Adrenal gland (tissue), 9 donors: ENCODE measurements at regions not wholly inside any gene's neighbourhood (a gene's known extent, or its start where the extent isn't known, plus 50 kb on each side); places are given as distances from the start of the nearest gene placed in this dataset.
A peak's percentile ranks its signal among the peaks of the same experiment; 100 is the strongest.

Source experiments
- DNase-seq, 7 donors: peaks; one replicate each; pipeline ENCODE4 v3.0.0-alpha.2; 2019 to 2020
- H3K27ac ChIP-seq, 5 donors: fragments of 200-600 bp; sonication (generic) in 4 of 5; 1 replicate in 3 of 5; 2 replicates in 2 of 5; pipeline versions ENCODE4 v1.5.1 to v1.8.0; 2016 to 2020; ENCODE audit warnings: mild to moderate bottlenecking in 1 of 5
- H3K27me3 ChIP-seq: fragments of 200-600 bp; 2 replicates; pipeline ENCODE4 v1.8.0; 2021
- H3K36me3 ChIP-seq, 2 donors: fragments of 200-600 bp; replicated peaks in 1 of 2; 1 replicate in 1 of 2; 2 replicates in 1 of 2; pipeline versions ENCODE4 v1.5.1 to v1.8.0; 2018 to 2022
- H3K4me1 ChIP-seq, 2 donors: fragments of 200-600 bp; replicated peaks in 1 of 2; 1 replicate in 1 of 2; 2 replicates in 1 of 2; pipeline versions ENCODE4 v1.5.1 to v1.8.0; 2018 to 2021
- H3K4me3 ChIP-seq, 4 donors: fragments of 200-600 bp; sonication (generic) in 3 of 4; one replicate each; pipeline ENCODE4 v1.5.1; 2016 to 2018
- H3K9me3 ChIP-seq, 3 donors: fragments of 200-600 bp; sonication (generic) in 1 of 3; replicated peaks in 1 of 3; 1 replicate in 2 of 3; 2 replicates in 1 of 3; pipeline versions ENCODE4 v1.5.1 to v1.8.0; 2016 to 2021
- POLR2A ChIP-seq, 2 donors: fragments of 450-650 bp; IDR thresholded peaks; one replicate each; pipeline ENCODE4 v1.6.1; 2017; ENCODE audit warnings: antibody characterized with exemption in 2 of 2, mild to moderate bottlenecking in 2 of 2, moderate library complexity in 1 of 2
- WGBS, 4 donors: extraction: QIAGEN DNeasy Blood & Tissue Kit in 2 of 4; methylation state at CpG; one replicate each; pipeline versions ENCODE4 v1.1.5 to v1.1.7; 2013 to 2017; 5-methylcytosine and 5-hydroxymethylcytosine counted together
- intact Hi-C, 2 donors: fragments of 100-400 bp; cut with DNase I; formaldehyde crosslinking; loops; one replicate each; pipeline versions ENCODE4 v1.14.1 to v1.15.0; 2022 to 2023
- TF ChIP-seq, protein P1 (sequence below), 6 experiments: fragments of 450-650 bp in 4 of 6; fragments of 200-600 bp in 2 of 6; sonication (generic) in 1 of 6; IDR thresholded peaks; 1 replicate in 5 of 6; 2 replicates in 1 of 6; pipeline versions ENCODE4 v1.5.1 to v1.8.0; 2016 to 2021; ENCODE audit warnings: antibody characterized with exemption in 6 of 6, mild to moderate bottlenecking in 2 of 6, moderate library complexity in 1 of 6
- donor health status: healthy with polysubstance abuse.
- donor health status: Bipolar disorder and iron deficiency.
- donor health status: DM: yes; HTN: yes; CAD: no.
- donor health status: DM: no; HTN: no; CAD: no.
- donor health status: DM: no; HTN: no; CAD: no.

DNA sequence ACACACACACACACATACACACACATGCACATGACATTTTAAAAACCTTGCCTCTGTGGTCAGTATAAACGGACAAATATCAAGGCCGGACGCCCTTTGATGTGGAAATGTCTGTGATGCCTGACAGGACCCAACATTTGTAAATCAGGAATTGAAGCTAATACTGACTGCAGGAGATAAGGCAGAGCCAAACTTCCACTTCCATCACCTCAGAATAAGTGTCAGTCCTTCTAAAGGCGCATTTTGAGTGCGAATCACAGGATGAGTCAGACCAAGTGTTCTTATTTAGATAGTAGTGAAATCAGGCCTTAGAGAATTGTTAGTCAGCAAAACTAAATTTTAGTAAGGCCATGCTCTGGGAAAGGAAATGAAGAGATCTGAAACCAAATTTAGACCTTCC is 211.7 kb upstream of the LRATD1 start:
- peak in 1 of 7 donors; percentile 32 for DNase-seq
- TF ChIP-seq, protein P1, sequence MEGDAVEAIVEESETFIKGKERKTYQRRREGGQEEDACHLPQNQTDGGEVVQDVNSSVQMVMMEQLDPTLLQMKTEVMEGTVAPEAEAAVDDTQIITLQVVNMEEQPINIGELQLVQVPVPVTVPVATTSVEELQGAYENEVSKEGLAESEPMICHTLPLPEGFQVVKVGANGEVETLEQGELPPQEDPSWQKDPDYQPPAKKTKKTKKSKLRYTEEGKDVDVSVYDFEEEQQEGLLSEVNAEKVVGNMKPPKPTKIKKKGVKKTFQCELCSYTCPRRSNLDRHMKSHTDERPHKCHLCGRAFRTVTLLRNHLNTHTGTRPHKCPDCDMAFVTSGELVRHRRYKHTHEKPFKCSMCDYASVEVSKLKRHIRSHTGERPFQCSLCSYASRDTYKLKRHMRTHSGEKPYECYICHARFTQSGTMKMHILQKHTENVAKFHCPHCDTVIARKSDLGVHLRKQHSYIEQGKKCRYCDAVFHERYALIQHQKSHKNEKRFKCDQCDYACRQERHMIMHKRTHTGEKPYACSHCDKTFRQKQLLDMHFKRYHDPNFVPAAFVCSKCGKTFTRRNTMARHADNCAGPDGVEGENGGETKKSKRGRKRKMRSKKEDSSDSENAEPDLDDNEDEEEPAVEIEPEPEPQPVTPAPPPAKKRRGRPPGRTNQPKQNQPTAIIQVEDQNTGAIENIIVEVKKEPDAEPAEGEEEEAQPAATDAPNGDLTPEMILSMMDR (IDR thresholded peaks at IDR 0.05) = no peak
- no peak for TF ChIP-seq POLR2A (IDR thresholded peaks at IDR 0.05)
- Histone ChIP-seq H3K27ac (no peak overlapping the region), H3K9me3 (no peaks in the 10 kb centered on the region), H3K4me1 (no peaks in the 10 kb centered on the region), H3K4me3 (no peak overlapping the region), H3K36me3 (no peaks in the 10 kb centered on the region), H3K27me3 (no peaks in the 10 kb centered on the region)
- intact Hi-C loops = no loop called here
- WGBS, 4 donors = 40 to 56% (median 49%) methylated on average over 5 of the region's 5 CpGs

DNA sequence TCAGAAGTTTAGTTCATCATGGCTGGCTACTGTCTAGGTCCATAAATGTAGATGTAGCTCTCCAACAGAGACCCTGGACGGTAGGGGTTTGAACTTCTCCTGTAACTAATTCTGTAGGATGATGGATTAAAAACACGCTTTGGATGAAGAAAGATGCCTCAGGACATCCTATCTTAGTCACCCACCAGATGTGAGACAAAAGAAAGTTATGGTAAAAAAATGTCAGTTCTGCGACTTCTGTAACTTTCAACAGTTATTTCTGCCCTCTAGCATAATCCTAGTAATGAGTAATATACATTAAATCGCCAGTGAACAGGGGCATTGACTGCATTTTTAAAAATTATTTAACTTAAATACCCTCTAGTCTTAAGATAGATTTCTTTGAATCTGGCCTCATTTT is 210.1 kb upstream of the LRATD1 start:
- 78 to 88% (median 84%) methylated on average over 4 of the region's 4 CpGs for WGBS, 4 donors
- no peaks in the 10 kb centered on the region for H3K4me1 ChIP-seq
- TF ChIP-seq, protein P1 (IDR thresholded peaks at IDR 0.05) = no peak
- TF ChIP-seq POLR2A (IDR thresholded peaks at IDR 0.05) = no peak
- no peaks in the 10 kb centered on the region for H3K36me3 ChIP-seq
- H3K27ac ChIP-seq = no peak overlapping the region
- no peaks in the 10 kb centered on the region for H3K27me3 ChIP-seq
- intact Hi-C loops = no loop called here
- no peaks in the 10 kb centered on the region for H3K9me3 ChIP-seq
- H3K4me3 ChIP-seq = no peak overlapping the region
- DNase-seq = no peak

DNA sequence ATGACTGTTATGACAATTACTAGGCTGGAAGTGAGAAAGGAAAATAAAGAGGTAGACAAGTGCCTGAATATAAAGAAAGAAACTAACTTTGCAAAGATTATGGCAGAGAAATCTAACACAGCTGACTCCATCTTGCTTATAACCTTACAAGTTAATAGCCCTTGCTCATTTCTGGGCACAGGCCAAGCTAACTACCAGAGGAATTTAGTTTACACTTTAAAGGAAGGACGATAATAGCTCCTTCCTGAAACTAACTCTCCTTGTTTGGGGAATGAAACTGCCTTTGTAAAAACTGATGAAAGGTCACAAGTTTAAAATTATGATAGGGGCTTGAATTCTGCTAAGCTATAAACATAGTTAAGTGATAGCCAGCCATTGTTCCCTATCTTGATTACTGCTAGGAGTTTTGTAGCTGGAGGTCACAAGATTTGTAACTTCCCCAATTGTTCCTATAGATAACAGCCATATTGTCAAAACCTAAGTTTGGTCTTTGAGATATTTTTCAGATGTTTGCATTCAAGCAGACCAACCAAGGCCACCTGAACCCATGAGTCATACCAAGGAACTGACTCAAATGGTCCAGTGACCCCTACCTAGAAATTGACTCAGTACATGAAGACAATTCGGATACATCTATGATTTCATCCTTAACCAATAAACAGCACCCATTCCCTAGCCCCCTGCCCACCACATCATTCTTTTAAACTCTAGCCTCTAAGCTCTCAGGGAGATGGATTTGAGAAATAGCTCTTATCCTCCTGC is 209.2 kb upstream of the LRATD1 start:
- H3K4me1 ChIP-seq = no peaks in the 10 kb centered on the region
- DNase-seq = no peak
- intact Hi-C loops = no loop called here
- H3K4me3 ChIP-seq = no peak overlapping the region
- WGBS, 4 donors = 37 to 62% (median 59%) methylated on average over 2 of the region's 2 CpGs
- H3K36me3 ChIP-seq = no peaks in the 10 kb centered on the region
- no peaks in the 10 kb centered on the region for H3K9me3 ChIP-seq
- TF ChIP-seq, protein P1 (IDR thresholded peaks at IDR 0.05) = no peak
- TF ChIP-seq POLR2A (IDR thresholded peaks at IDR 0.05) = no peak
- no peaks in the 10 kb centered on the region for H3K27me3 ChIP-seq
- no peak overlapping the region for H3K27ac ChIP-seq

DNA sequence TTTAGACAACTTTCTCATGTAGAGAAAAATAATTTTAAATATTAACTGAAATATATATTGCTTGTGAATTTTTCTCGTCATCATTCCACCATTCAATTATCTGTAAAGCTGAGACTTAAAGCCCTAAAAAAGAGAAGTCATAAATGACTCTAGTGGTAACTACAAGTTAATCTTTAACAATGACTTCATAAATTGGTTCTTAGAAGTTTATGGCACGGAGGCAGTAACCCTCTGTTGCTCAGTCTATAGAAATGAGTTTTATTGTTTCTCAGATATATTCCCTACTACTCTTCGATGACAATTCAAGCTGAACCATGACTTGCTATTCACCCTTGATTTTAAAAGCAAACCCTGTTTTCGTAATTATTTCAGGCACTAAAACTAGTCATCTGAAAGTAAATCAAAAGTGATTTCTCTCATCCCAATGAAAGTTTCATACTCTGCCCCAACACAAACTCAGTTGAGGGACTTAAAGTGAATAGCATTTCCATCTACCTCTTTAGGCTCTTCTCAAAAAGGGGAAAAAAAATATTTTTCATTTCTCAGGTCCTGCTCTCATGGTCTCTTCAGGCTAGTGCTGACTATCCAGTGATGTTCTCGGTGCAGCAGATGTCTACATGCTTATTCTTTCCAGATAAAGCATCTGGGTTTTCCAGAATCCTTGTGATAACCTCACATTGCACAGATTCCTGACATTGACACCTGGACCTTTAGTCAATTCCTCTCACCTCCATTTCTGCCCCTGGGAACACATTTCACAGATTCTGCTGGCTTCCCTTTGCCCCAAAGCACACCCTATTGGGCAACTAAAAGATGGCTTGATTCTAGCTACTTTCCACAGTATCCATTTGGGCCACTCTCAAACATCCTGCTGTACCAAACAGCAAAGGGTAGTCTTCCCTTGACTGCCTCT is 207.8 kb upstream of the LRATD1 start:
- 79 to 90% (median 81%) methylated on average over 5 of the region's 5 CpGs for WGBS, 4 donors
- no peak for TF ChIP-seq POLR2A (IDR thresholded peaks at IDR 0.05)
- TF ChIP-seq, protein P1 (IDR thresholded peaks at IDR 0.05) = no peak
- H3K27me3 ChIP-seq = no peaks in the 10 kb centered on the region
- intact Hi-C loops = no loop called here
- H3K9me3 ChIP-seq = no peaks in the 10 kb centered on the region
- H3K4me1 ChIP-seq = no peaks in the 10 kb centered on the region
- no peak overlapping the region for H3K4me3 ChIP-seq
- DNase-seq = no peak
- no peaks in the 10 kb centered on the region for H3K36me3 ChIP-seq
- no peak overlapping the region for H3K27ac ChIP-seq
